H9 (cell line): ENCODE measurements at regions not wholly inside any gene's neighbourhood (a gene's known extent, or its start where the extent isn't known, plus 50 kb on each side); places are given as distances from the start of the nearest gene placed in this dataset.

Source experiments
- DNase-seq: peaks from one replicate; pipeline ENCODE4 v3.0.0-alpha.2; 2017
- H2AFZ ChIP-seq: one replicate; pipeline ENCODE4 v1.6.1; 2013; ENCODE audit warnings: mild to moderate bottlenecking, low read length, control low read depth, moderate library complexity
- H2AK5ac ChIP-seq: 2 replicates; pipeline ENCODE4 v1.6.1; 2013; ENCODE audit warnings: low read length, control low read depth, mixed read lengths; ENCODE audit not compliant: insufficient read length
- H2BK120ac ChIP-seq: one replicate; pipeline ENCODE4 v1.6.1; 2013; ENCODE audit warnings: low read depth, mild to moderate bottlenecking, low read length, control low read depth, inconsistent platforms; ENCODE audit not compliant: poor library complexity, severe bottlenecking
- H2BK12ac ChIP-seq: 2 replicates; pipeline ENCODE4 v1.6.1; 2013; ENCODE audit warnings: low read length, control low read depth, mixed read lengths, low read depth; ENCODE audit not compliant: insufficient read length
- H2BK15ac ChIP-seq: 2 replicates; pipeline ENCODE4 v1.6.1; 2013; ENCODE audit warnings: low read depth, low read length, control low read depth
- H2BK20ac ChIP-seq: one replicate; pipeline ENCODE4 v1.6.1; 2013; ENCODE audit warnings: low read depth, mild to moderate bottlenecking, low read length, control low read depth, inconsistent platforms; ENCODE audit not compliant: poor library complexity, severe bottlenecking
- H2BK5ac ChIP-seq: 2 replicates; pipeline ENCODE4 v1.6.1; 2013; ENCODE audit warnings: low read length, control low read depth, mixed read lengths; ENCODE audit not compliant: insufficient read length
- H3K14ac ChIP-seq: 2 replicates; pipeline ENCODE4 v1.6.1; 2013; ENCODE audit warnings: low read length, control low read depth; ENCODE audit not compliant: insufficient read depth
- H3K18ac ChIP-seq: 2 replicates; pipeline ENCODE4 v1.6.1; 2013; ENCODE audit warnings: low read depth, mild to moderate bottlenecking, mixed read lengths, low read length, control low read depth; ENCODE audit not compliant: insufficient read length
- H3K23ac ChIP-seq: 2 replicates; pipeline ENCODE4 v1.6.1; 2013; ENCODE audit warnings: low read length, control low read depth, mixed read lengths, low read depth; ENCODE audit not compliant: insufficient read length
- H3K23me2 ChIP-seq: 2 replicates; pipeline ENCODE4 v1.6.1; 2013; ENCODE audit warnings: low read depth, mild to moderate bottlenecking, mixed read lengths, low read length, control low read depth; ENCODE audit not compliant: insufficient read length, poor library complexity, severe bottlenecking
- H3K27ac ChIP-seq: 2 replicates; pipeline ENCODE4 v1.5.1; 2013; ENCODE audit warnings: low read length, control low read depth, mixed read lengths, low read depth; ENCODE audit not compliant: insufficient read length
- H3K27me3 ChIP-seq: 2 replicates; pipeline ENCODE4 v1.6.1; 2013; ENCODE audit warnings: low read length, control low read depth, inconsistent platforms; ENCODE audit not compliant: insufficient read depth
- H3K4ac ChIP-seq: 2 replicates; pipeline ENCODE4 v1.6.1; 2013; ENCODE audit warnings: low read depth, mild to moderate bottlenecking, control low read depth, inconsistent platforms, low read length, moderate library complexity
- H3K4me1 ChIP-seq: 2 replicates; pipeline ENCODE4 v1.6.1; 2013; ENCODE audit warnings: low read length, control low read depth, inconsistent platforms; ENCODE audit not compliant: insufficient read depth
- H3K4me2 ChIP-seq: 2 replicates; pipeline ENCODE4 v1.6.1; 2013; ENCODE audit warnings: low read length, control low read depth, mixed read lengths; ENCODE audit not compliant: insufficient read length, insufficient read depth
- H3K56ac ChIP-seq: 2 replicates; pipeline ENCODE4 v1.6.1; 2013; ENCODE audit warnings: low read depth, mild to moderate bottlenecking, mixed read lengths, low read length, control low read depth; ENCODE audit not compliant: insufficient read length
- H3K79me1 ChIP-seq: 2 replicates; pipeline ENCODE4 v1.6.1; 2013; ENCODE audit warnings: low read depth, mild to moderate bottlenecking, moderate library complexity, low read length, control low read depth, inconsistent platforms; ENCODE audit not compliant: insufficient read depth, poor library complexity, severe bottlenecking
- H3K79me2 ChIP-seq: 2 replicates; pipeline ENCODE4 v1.6.1; 2013; ENCODE audit warnings: low read length, control low read depth, inconsistent platforms; ENCODE audit not compliant: insufficient read depth
- H3K9ac ChIP-seq: 2 replicates; pipeline ENCODE4 v1.6.1; 2013; ENCODE audit warnings: low read length, control low read depth, mixed read lengths; ENCODE audit not compliant: insufficient read length; ENCODE audit errors: extremely low read depth
- H3K9me3 ChIP-seq: one replicate; pipeline ENCODE4 v1.6.1; 2013; ENCODE audit warnings: low read depth, low read length, inconsistent platforms; ENCODE audit not compliant: control insufficient read depth
- H3T11ph ChIP-seq: one replicate; pipeline ENCODE4 v1.6.1; 2013; ENCODE audit warnings: mild to moderate bottlenecking, low read length, control low read depth, inconsistent platforms
- H4K20me1 ChIP-seq: one replicate; pipeline ENCODE4 v1.6.1; 2013; ENCODE audit not compliant: control insufficient read depth, insufficient read length, insufficient read depth
- H4K5ac ChIP-seq: 2 replicates; pipeline ENCODE4 v1.6.1; 2013; ENCODE audit warnings: low read depth, mild to moderate bottlenecking, mixed read lengths, low read length, control low read depth; ENCODE audit not compliant: insufficient read length
- H4K8ac ChIP-seq: replicated peaks from 2 replicates; pipeline ENCODE4 v1.6.1; 2013; ENCODE audit warnings: low read length, control low read depth, mixed read lengths, low read depth; ENCODE audit not compliant: insufficient read length
- H4K91ac ChIP-seq: 2 replicates; pipeline ENCODE4 v1.6.1; 2013; ENCODE audit warnings: low read depth, mild to moderate bottlenecking, moderate library complexity, mixed read lengths, low read length, control low read depth; ENCODE audit not compliant: insufficient read length
- H3K27ac Mint-ChIP-seq, 3 experiments: 2 replicates in 2 of 3; 3 replicates in 1 of 3; pipeline ENCODE4 v1.8.0; 2020 to 2021; ENCODE audit warnings: mixed read lengths in 3 of 3, mild to moderate bottlenecking in 1 of 3, moderate library complexity in 1 of 3
- H3K27me3 Mint-ChIP-seq: 2 replicates; pipeline ENCODE4 v1.8.0; 2021; ENCODE audit warnings: low read depth, mild to moderate bottlenecking, moderate library complexity, mixed read lengths
- H3K36me3 Mint-ChIP-seq, 3 experiments: 2 replicates in 2 of 3; 3 replicates in 1 of 3; pipeline ENCODE4 v1.8.0; 2020 to 2021; ENCODE audit warnings: low read depth in 3 of 3, mixed read lengths in 3 of 3; ENCODE audit not compliant: insufficient read depth in 1 of 3
- H3K4me1 Mint-ChIP-seq, 2 experiments: 2 replicates each; pipeline ENCODE4 v1.8.0; 2020; ENCODE audit warnings: mixed read lengths in 2 of 2
- H3K4me3 Mint-ChIP-seq, 2 experiments: 2 replicates in 1 of 2; 3 replicates in 1 of 2; pipeline ENCODE4 v1.8.0; 2020 to 2021; ENCODE audit warnings: mild to moderate bottlenecking in 2 of 2, mixed read lengths in 2 of 2, moderate library complexity in 1 of 2
- H3K9me3 Mint-ChIP-seq, 2 experiments: 2 replicates in 1 of 2; 3 replicates in 1 of 2; pipeline ENCODE4 v1.8.0; 2020; ENCODE audit warnings: mild to moderate bottlenecking in 2 of 2, mixed read lengths in 2 of 2, moderate library complexity in 1 of 2
- CTCF ChIP-seq: fragments of 200-600 bp; sonication (generic); conservative IDR thresholded peaks from 3 replicates; pipeline ENCODE4 v1.8.0; 2021; ENCODE audit warnings: antibody characterized with exemption, mild to moderate bottlenecking
- WGBS: extraction: QIAGEN DNeasy Blood & Tissue Kit; methylation state at CpG from one replicate; pipeline ENCODE4 v1.1.7; 2013; ENCODE audit warnings: missing lambda C conversion rate, low lambda C conversion rate, mixed read lengths; ENCODE audit not compliant: insufficient read length; ENCODE audit errors: extremely low coverage; 5-methylcytosine and 5-hydroxymethylcytosine counted together

- Histone ChIP-seq H2BK120ac (no peak overlapping the region), H4K20me1 (no peaks in the 10 kb centered on the region), H2BK15ac (no peak overlapping the region), H3K4ac (no peak overlapping the region), H2AK5ac (no peak overlapping the region), H3K4me2 (no peak overlapping the region), H3K79me1 (no peaks in the 10 kb centered on the region), H2AFZ (no peak overlapping the region), H3K14ac (no peak overlapping the region), H3K27me3 (no peaks in the 10 kb centered on the region; the same call in 1 of the 2 replicates), H3K4me1 (peaks cover 19% of the 10 kb centered on the region), H3K27ac (no peak overlapping the region), H3K9ac (no peak overlapping the region), H4K5ac (no peak overlapping the region), H3K79me2 (no peaks in the 10 kb centered on the region), H3K23me2 (no peaks in the 10 kb centered on the region), H4K91ac (no peak overlapping the region), H3K56ac (no peak overlapping the region), H4K8ac (no peak overlapping the region), H2BK5ac (no peak overlapping the region), H2BK12ac (no peak overlapping the region), H3K9me3 (no peaks in the 10 kb centered on the region), H2BK20ac (no peak overlapping the region), H3K23ac (no peak overlapping the region), H3K18ac (no peak overlapping the region), H3T11ph (no peak overlapping the region)
- H3K36me3 Mint-ChIP-seq, result no peaks in the 10 kb centered on the region
- no peak for TF ChIP-seq CTCF
- no CpG with 5 or more reads among the region's 5 CpGs for WGBS
- H3K27ac Mint-ChIP-seq, result no peak overlapping the region
- DNase-seq, result no peak
- no peaks in the 10 kb centered on the region; a peak in 1 of 5 replicates for H3K9me3 Mint-ChIP-seq
- H3K4me3 Mint-ChIP-seq, result no peak overlapping the region
- peaks cover 59 to 67% of the 10 kb centered on the region in 2 experiments for H3K4me1 Mint-ChIP-seq
- H3K27me3 Mint-ChIP-seq, result peaks cover 44% of the 10 kb centered on the region
Measured at GRCh38 chr1:54481201-54481884, 66.7 kb upstream of the ACOT11 start.
